Stimulated activated CD4-positive, alpha-beta T cell treated with anti-CD3 and anti-CD28 coated beads, Interleukin-15, amount 100 ng/mL, for 48 hours (primary cell): ENCODE measurements at regions not wholly inside any gene's neighbourhood (a gene's known extent, or its start where the extent isn't known, plus 50 kb on each side); places are given as distances from the start of the nearest gene placed in this dataset.
A peak's percentile ranks its signal among the peaks of the same experiment; 100 is the strongest.
"Not testable (repeated sequence)": the region's sequence is repeated elsewhere in the genome, so short reads cannot be mapped to it uniquely, and the experiment has no call there.

ENCODE experiments used
- DNase-seq, 2 donors: peaks; one replicate each; pipeline ENCODE4 v3.0.0-alpha.2; 2020; ENCODE audit warnings: low read depth in 2 of 2

DNA sequence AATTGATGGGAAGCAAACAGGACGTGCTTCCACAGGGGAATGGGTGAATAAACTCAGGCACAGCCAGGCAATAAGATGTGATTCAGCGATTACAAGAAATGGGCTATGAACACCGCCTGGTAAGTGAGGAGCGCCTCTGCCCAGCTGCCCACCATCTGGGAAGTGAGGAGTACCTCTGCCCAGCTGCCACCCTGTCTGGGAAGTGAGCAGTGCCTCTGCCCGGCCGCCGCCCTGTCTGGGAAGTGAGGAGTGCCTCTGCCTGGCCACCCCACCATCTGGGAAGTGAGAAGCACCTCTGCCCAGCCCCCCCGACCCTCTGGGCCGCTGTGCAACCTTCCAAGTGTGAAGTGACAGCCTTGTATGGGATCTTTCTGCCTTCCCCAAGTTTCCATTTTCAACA is 73.2 kb upstream of the PRR5 start:
- no peak for DNase-seq

DNA sequence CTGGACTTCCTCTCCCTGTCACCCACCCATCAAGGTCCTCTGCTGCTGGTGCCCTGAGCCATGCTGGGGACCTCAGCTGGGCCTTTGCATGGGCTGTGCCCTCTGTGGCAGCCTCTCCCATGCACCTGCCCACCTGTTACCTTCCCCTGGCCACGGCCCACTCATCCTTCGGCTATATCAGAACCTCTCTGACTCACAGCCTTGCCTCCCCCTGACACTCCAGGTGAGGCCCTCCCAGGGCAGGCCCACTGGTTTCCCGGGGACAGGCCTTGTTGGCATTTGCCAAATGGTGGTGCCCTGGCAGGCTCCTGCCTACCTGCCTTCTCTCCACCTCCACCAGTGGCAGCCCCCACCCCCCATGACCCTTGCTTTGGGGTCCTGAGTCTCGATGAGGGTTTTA is 73.7 kb upstream of the PRR5 start:
- DNase-seq: no peak

DNA sequence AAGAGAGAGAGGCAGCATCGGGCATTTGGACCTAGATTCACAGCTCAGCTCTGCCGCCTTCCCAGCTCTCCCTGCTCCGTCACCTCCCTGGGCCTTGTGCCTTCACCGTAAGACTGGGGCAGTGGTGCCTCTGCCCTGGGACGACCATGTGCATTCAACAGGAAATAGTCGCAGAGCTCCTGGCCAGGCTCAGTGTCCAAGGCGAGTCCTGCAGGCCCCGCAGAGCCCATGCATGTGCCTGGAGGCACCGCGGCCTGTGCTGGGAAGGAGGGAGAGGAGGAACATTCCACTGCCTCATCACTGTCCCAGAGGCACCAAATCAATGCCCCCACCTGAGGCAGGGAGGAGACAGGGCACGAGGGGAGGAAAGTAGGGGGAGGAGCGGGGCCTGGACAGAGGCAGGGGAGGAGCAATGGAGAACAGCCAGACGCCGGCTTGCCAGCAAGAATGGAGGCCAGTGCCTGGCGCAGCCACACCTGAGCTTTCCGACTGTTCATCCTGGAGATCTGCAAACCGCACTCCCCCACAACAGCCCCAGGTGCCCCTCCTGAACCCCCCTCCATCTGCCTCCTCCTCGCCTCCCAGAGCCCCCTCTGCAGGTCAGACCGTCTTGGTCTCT is 74.4 kb upstream of the PRR5 start:
- no peak for DNase-seq

DNA sequence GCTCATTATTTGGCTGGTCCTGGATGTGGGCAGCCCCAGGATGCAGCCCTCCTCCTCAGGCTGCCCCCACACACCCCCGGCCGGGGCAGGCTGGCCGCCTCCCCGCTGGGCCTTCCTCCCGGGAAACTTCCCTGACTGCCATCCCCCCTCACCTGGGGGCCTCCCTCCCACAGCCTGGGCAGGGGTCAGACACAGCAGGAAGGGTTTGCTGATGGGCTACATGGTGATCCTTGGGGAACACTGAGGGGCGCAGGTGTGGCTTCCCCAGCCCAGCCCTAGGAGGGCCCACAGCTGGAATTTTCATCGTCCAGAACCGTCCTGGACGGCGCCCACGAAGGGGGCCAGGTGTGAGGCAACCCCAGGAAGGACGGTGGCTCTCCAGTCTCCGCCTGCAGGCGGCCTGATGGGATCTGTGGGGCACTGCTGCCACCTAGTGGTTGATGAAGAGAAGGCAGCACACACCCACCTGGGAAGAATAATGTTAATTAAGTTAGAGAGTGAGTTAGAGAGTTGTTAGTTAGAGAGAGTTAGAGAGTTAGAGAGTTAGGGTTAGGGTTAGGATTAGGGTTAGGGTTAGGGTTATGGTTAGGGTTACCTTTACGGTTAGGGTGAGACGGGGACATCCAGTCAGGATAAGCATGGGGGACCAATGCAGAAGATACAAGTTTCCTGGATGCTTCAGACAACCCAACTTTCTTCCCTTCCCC is 75.9 kb upstream of the PRR5 start:
- peak; percentile 52 to 64 for DNase-seq

DNA sequence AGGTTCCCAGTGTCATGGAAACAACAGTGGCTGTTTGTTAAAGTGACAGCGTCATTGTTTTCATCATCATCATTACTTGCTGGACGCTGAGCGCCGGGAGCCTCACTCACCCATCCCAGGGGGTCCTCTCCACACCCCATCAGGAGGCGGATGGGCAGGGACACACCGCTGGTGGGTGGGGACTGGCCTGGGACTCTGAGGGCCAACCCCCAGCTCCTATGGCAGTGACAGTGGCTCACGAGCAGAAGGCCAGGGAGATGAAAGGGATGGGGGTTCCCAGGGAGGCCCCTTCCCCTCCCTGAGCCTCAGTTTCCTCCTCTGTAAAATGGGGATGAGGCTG is 76.6 kb upstream of the PRR5 start:
- no peak for DNase-seq

DNA sequence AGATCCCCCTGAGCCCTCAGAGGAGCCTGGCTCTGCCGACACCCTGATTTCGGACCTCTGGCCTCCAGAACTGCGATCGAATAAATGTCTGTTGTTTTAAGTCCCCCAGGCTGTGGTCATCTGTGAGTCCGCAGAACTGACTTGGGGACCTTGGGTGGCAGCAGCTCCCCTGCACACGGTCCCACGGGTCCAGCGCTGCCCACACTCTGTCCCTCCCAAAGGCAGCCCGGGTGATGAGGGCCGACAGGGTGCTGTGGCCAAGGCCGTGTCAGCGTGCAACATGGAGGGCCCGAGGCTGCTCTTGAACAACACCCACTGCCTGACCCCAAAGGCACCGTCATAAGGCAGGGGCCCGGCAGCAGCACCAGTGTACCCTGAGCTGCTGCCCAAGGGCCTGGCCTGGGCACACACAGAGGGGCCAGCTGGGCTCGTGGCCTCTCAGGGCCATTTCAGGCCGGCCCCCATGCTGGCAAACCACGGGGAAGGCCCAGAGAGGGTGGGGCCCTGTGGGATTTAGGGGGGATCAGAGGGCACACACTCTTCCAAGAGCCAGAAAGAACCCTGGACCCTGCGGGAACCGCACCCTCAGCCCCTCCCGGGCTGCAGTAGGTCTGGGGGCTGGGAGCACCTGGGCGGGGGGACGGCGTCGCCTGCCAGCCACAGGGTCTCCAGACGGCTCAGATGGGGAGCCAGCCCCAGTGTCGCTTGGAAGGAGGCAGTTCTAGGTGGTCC is 77.1 kb upstream of the PRR5 start:
- no peak for DNase-seq

DNA sequence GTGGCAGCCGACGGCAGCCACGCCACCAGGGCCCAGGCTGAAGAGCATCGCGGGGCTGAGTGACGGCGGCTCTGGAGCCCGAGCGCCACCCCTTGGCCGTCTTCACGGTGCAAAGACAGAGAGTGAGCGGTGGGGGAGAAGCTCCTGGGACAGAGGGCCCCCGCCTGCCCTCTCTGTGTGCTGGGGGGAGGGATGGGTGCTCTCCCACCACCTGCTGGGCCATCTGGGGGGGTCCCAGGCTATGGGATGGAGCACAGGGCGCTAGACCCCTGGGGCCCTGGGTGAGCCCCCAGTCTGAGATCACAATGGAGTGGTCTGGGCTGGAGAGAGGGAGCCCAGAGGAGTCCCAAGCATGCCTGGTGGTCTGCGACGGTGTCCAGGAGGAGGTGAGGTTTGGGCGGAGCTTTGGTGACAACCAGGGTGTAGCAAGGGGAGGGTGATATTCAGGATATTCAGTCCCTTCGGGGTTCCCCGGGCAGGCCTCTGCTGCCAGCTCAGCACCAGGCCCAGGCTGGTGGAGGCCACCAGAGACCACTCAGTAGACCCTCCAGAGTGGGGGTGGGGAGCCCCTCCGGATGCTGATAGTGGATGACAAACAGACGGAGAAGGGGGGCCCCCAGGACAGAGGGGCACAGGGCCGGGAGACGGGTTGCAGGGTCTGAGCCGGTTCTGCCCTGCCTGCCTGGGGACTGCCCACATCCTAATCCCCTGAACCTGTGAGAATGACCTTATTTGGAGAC is 78.1 kb upstream of the PRR5 start:
- DNase-seq: no peak

DNA sequence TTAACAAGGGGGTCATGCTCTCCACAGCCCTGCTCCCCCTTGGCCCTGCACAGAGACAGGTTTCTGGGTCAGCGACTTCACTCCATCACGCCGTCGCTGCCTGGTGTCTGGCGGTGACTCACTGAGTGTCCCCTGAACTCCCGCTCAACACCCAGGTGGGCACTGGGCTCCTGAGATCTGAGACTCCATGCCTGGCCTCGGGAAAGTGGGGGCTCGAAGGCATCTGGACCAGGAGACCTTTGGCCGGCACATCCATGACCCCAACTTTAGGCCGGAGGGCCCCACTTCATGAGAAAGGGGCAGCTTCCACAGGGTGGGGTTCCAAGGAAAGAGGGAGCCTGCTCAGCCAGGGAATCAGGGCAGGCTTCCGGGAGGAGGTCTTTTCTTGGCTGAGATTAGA is 79.3 kb upstream of the PRR5 start:
- no peak for DNase-seq

DNA sequence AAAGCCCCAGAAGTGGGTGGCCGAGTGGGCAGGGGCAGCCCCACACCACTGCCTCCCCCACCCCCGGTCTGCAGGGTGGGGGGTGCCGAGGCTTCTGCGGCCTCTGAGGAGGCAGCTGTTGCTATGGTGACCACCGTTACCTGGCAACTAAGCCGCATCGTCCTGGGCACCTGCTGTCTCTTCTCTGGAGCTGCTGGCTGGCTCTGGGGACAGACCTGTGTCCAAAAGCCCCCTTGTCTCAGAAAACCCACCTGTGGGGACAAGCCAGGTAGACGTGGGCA is 79.9 kb upstream of the PRR5 start:
- no peak for DNase-seq

DNA sequence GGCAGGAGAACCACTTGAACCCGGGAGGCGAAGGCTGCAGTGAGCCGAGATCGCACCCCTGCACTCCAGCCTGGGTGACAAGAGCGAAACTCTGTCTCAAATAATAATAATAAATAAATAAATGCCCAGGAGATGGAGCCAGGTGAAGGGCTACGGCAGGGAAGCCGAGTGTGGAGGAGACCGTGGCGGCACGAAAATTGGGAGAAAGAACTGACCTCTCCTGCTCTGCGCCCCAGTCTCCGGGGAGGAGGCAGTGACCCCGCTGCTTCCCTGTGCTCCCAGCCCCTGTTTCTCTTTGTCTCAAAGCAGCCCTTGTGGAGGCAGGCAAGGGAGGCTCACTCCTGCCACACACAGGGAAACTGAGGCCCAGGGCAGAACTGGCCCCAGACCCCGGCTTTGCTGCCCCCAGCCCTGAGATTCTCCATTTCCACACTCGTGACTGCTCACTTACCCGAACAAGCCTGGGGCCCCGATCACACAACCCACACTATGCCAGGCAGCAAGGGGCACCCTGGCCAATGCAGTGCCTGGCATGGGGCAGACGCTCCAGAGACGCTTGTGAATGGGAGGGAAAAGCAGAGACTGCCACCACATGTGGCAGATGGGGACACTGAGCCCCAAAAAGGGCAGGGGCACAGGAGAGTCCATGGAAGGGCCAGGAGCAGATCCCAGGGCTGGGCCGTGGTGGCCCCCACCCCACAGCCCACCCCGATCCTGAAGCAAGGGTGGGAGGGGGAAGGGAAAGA is 80.4 kb upstream of the PRR5 start:
- DNase-seq: no peak

DNA sequence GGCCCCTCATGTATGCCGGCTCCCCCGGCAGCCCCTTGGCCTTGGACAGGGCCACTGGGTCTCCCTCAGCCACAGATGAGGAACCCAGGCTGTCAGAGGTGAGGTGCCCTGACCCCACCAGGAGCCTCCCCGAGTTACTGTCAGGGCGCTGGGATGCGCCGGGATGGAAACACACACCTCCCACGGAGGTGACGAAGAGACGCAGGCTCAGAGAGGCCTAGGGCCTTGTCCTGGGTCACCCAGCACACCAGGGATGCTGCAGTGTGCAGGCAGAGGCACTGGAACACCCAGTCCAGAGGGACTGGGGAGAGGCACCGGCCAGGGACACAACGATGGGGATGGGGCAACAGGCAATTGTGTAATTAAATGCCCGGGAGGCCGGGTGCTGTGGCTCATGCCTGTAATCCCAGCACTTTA is 81.2 kb upstream of the PRR5 start:
- no peak for DNase-seq

DNA sequence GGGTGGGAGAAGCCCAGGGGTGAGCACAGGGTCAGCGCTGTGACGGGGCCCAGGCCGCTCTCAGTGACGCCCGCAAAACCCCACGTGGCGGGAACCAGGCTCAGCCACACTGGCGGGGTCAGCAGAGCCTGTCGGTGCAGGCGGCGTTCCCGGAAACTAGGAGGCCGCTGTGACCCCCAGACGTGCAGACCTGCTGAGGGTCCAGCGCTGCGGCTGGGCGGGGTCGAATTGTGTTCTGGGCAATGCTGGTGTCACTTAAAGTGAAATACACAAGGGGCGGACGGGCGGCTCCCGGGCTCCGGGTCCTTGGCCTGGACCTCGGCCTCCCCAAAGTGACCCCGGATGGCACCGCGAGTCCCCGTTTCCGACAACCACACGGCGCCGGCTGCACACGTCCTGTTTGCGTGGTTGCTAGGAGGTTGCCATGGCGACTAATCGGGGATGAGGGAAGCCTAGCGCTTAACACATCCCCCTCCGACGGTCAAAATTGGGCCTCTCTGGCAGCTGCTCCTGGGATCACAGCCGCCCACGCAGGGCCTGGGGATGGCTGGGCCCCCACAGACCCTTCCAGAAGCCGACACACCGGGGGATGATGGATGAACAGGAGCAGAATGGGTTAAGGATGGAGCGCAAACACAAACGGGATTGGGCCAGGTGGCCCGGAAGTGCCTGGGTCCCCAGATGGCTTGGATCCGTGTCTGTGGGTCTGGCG is 81.7 kb upstream of the PRR5 start:
- peak; percentile 59 to 66 for DNase-seq

DNA sequence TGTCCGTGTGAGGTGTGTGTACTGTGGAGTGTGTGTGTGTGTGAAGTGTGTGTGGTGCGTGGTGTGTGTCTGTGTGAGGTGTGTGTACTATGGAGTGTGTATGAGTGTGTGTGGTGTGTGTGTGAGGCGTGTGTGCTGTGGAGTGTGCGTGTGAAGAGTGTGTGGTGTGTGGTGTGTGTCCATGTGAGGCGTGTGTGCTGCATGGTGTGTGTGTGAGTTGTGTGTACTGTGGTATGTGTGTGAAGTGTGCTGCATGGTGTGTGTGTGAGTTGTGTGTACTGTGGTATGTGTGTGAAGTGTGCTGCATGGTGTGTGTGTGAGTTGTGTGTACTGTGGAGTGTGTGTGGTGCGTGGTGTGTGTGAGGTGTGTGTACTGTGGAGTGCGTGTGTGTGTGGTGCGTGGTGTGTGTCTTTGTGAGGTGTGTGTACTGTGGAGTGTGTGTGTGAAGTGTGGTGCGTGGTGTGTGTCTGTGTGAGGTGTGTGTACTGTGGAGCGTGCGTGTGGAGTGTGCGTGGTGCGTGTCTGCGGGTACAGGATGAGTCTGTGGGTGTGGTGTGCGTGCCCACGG is 82.4 kb upstream of the PRR5 start:
- DNase-seq: not testable (repeated sequence)

DNA sequence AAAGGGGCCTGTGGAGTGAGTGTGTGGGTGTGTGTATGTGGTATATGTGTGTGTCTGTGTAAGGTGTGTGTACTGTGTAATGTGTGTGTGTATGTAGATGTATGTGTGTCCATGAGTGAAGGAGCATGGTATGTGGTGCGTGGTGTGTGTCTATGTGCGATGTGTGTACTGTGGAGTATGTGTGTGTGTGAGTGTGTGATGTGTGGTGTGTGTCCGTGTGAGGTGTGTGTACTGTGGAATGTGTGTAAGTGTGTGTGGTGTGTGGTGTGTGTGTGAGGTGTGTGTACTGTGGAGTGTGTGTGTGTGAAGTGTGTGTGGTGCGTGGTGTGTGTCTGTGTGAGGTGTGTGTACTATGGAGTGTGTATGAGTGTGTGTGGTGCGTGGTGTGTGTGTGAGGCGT is 83.1 kb upstream of the PRR5 start:
- DNase-seq: not testable (repeated sequence)

DNA sequence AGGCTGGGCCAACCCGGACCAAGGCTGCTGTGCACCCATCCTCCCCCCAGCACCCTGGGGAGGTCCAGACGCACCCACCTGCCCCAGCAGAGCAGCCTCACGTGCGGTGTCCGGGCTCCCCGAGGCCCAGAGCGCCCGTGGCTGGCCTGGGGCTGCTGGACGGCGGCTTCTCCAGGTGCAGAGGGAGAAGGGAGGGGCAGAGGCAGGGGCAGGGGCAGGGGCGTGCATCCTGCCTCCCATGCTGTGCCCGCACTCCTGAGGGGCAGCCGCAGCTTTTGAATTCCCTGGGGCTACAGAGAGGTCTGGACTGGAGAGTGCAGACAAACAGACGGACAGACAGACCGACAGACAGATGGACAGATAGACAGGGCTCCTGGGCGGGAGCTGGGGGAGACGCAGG is 83.6 kb upstream of the PRR5 start:
- DNase-seq: no peak

DNA sequence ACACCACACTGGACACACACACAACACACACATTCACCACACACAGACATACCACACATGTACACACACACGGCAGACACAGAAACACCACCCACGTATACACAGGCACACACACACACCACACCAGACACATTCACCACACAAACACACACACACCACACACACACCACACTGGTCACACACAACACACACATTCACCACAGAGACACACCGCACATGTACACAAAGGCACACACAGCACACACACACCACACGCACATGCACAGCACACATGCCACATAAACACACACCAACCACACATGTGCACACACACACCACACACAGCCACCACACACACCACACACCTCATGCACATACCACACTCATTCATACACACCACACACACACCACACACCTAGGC is 84.2 kb upstream of the PRR5 start:
- DNase-seq: no peak

DNA sequence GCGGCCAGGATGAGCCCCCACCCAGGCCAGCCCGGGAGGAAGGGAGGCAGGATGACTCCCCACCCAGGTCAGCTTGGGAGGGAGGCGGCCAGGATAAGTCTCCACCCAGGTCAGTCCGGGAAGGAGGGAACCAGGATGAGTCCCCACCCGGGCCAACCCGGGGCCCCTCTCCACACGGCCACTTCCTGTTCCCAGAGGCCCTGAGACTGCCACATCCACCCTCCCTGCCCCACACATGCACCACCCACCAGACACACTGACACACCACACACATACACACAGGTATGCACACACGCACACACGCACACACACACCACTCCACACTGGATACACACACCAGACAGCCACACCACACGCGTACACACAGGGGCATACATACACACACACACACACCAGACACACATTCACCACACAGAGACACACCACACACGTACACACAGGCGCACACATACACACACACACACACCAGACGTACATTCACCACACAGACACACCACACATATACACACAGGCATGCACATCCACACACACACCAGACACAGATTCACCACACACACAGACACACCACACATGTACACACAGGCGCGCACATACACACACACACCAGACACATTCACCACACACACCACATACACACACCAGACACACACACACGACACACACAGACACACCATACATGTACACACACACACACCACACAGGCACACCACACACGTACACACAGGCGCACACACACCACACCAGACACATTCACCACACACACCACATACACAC is 84.9 kb upstream of the PRR5 start:
- DNase-seq: no peak

DNA sequence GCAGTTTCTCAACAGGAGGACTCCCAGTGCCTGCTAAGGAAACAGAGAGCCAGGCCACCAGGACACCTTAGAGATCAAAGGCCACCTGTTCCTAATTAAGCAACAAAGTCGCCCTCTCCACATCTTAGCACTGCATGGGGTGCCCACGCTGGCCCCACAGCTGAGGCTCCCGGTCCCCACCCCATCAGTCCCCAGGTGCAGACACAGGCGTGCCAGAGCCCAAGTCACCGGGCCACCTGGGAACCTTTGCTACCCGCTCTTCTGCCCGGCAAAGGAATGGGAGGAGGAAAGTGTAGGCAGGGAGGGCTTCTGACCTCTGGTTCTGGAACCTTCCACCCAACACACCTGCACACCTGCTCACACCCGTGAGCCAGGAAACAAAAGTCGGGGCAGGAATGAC is 85.5 kb upstream of the PRR5 start:
- DNase-seq: no peak

DNA sequence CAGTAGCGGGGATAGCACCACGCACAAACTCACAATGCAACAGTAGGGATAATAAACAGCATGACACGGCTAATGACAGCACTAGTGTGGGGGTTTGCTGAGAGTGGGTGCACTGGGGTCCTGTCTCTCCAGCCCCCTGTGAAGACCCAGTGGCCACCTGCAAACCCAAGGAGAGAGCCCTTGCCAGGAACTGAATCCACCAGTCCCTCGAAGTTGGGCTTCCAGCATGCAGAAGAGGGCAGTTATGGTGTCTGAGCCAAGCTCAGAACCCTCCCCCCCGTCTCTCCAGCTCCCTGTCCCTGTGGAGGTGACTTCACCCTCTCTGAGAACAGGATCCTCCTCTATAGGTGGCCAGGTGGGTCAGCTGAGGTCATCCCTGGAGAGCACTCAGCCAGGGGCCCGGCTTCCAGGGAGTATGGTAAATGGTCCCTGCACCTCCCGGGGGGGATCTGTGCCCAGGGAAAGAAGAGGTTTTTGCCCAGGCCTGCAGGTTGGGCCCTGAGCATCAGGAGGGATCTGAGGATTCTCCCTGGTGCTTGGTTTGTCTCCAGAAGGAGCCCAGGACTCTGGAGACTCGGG is 86.3 kb upstream of the PRR5 start:
- no peak for DNase-seq

DNA sequence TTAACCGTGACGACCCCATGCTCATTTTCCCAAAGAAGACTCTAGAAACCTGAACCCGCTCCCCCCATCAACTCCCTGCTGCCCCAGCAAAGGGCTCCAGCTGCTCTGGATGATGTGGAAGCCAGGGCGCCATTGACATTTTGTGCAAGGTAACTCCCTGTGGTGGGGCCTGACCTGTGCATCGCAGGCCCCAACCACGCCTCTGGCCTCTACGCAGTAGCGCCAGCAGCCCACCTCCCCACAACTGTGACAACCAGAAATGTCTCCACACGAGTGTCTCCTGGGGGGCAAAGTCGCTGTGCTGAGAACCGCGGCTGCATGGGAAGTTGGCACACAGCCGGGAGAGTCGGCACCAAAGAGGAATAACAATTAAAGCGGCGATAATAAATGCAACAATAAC is 86.9 kb upstream of the PRR5 start:
- DNase-seq: no peak
